ENCODE measurements at regions not wholly inside any gene's neighbourhood (a gene's known extent, or its start where the extent isn't known, plus 50 kb on each side); places are given as distances from the start of the nearest gene placed in this dataset.

GRCh38 chr7:131899271-131900030, 343.0 kb upstream of the PODXL start:
- DNase-seq: no peak

- DNase-seq: no peak
Measured at GRCh38 chr7:131898418-131898817, 342.0 kb upstream of the PODXL start.

- DNase-seq: no peak
Measured at GRCh38 chr7:131897790-131898165, 341.4 kb upstream of the PODXL start.

- DNase-seq: no peak
Measured at GRCh38 chr7:131897016-131897789, 340.8 kb upstream of the PODXL start.

GRCh38 chr7:131896165-131896863, 339.9 kb upstream of the PODXL start:
- DNase-seq: no peak

- DNase-seq: no peak
Measured at GRCh38 chr7:131895541-131896164, 339.2 kb upstream of the PODXL start.

- no peak for DNase-seq
Measured at GRCh38 chr7:131893631-131894340, 337.4 kb upstream of the PODXL start.

GRCh38 chr7:131890176-131890575, 333.7 kb upstream of the PODXL start:
- DNase-seq: no peak

- DNase-seq: no peak
Measured at GRCh38 chr7:131889572-131890150, 333.2 kb upstream of the PODXL start.

GRCh38 chr7:131883769-131884168, 327.3 kb upstream of the PODXL start:
- no peak for DNase-seq

GRCh38 chr7:131883196-131883595, 326.8 kb upstream of the PODXL start:
- no peak for DNase-seq

GRCh38 chr7:131882321-131882720, 325.9 kb upstream of the PODXL start:
- DNase-seq: no peak

GRCh38 chr7:131880078-131880477, 323.6 kb upstream of the PODXL start:
- DNase-seq: no peak

GRCh38 chr7:131879424-131879823, 323.0 kb upstream of the PODXL start:
- no peak for DNase-seq

- DNase-seq: no peak
Measured at GRCh38 chr7:131878777-131879176, 322.3 kb upstream of the PODXL start.

GRCh38 chr7:131873581-131873980, 317.2 kb upstream of the PODXL start:
- no peak for DNase-seq

- DNase-seq: no peak
Measured at GRCh38 chr7:131869986-131870385, 313.6 kb upstream of the PODXL start.

- no peak for DNase-seq
Measured at GRCh38 chr7:131869169-131869844, 312.9 kb upstream of the PODXL start.

GRCh38 chr7:131867461-131867860, 311.0 kb upstream of the PODXL start:
- no peak for DNase-seq

GRCh38 chr7:131865911-131866310, 309.5 kb upstream of the PODXL start:
- no peak for DNase-seq

All from muscle of arm (tissue), 1 donor.